ENCODE measurements at regions not wholly inside any gene's neighbourhood (a gene's known extent, or its start where the extent isn't known, plus 50 kb on each side); places are given as distances from the start of the nearest gene placed in this dataset.

- WGBS (ENCODE audit: missing lambda C conversion rate), result 9% methylated on average over 4 of the region's 4 CpGs
- Histone ChIP-seq H3K4me1 (no peaks in the 10 kb centered on the region), H3K4me2 (no peak overlapping the region), H3K9me3 (no peaks in the 10 kb centered on the region), H3K27ac (no peak overlapping the region), H3K4me3 (no peak overlapping the region)
- no peak for DNase-seq (ENCODE audit: low read depth in 1 of 2, low spot score in 1 of 2)
- ATAC-seq, result no peak
- CTCF ChIA-PET, result no interaction called here
- TF ChIP-seq FOSB (CRISPR knock-in tag; IDR thresholded peaks at IDR 0.05), result no peak
- no peak for TF ChIP-seq HOXA7 (CRISPR knock-in tag; IDR thresholded peaks at IDR 0.05)
- no peak for TF ChIP-seq HOXB13 (CRISPR knock-in tag; IDR thresholded peaks at IDR 0.05; ENCODE audit: low read depth)
- no peak for TF ChIP-seq FOSL2 (IDR thresholded peaks at IDR 0.05)
- no peak for TF ChIP-seq FOSL2 (CRISPR knock-in tag; IDR thresholded peaks at IDR 0.05)
- no peak for TF ChIP-seq CEBPB (IDR thresholded peaks at IDR 0.05)
- no peak for TF ChIP-seq POLR2A (IDR thresholded peaks at IDR 0.05; ENCODE audit: low read length)
- TF ChIP-seq, protein P1, sequence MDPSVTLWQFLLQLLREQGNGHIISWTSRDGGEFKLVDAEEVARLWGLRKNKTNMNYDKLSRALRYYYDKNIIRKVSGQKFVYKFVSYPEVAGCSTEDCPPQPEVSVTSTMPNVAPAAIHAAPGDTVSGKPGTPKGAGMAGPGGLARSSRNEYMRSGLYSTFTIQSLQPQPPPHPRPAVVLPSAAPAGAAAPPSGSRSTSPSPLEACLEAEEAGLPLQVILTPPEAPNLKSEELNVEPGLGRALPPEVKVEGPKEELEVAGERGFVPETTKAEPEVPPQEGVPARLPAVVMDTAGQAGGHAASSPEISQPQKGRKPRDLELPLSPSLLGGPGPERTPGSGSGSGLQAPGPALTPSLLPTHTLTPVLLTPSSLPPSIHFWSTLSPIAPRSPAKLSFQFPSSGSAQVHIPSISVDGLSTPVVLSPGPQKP (IDR thresholded peaks at IDR 0.05; ENCODE audit: low read depth, low read length), result no peak
- no peak for TF ChIP-seq E2F6 (IDR thresholded peaks at IDR 0.05; ENCODE audit: borderline replicate concordance, low read depth)
- no peak for TF ChIP-seq KDM1A (IDR thresholded peaks at IDR 0.05; ENCODE audit: low read depth)
- no peak for TF ChIP-seq RFX5 (IDR thresholded peaks at IDR 0.05)
- FAIRE-seq, result no peak
- POLR2A ChIA-PET, result no interaction called here
These were observed 203.1 kb upstream of the MPPED2 start for GRCh38 chr11:30789270-30789669.

DNA sequence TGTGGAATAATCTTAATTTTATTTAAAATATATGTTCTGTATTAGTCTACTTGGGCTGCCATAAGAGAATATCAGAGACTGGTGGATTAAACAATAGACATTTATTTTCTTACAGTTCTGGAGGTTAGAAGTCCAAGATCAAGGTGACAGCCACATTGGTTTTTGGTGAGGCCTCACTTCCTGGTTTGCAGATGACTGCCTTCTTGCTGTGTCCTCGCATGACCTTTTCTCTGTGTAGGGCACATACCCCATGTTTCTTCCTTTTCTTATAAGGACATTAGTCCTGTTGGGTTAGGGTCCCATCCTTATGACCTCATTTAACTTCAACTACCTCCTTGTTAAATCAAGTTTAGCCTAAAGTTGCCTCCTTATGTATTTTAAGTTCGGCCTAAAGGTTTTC, 202.7 kb upstream of the MPPED2 start:
- ChIA-PET POLR2A (no interaction called here), CTCF (no interaction called here)
- H3K4me2 ChIP-seq, result no peak overlapping the region
- no peak overlapping the region for H3K27ac ChIP-seq
- H3K9me3 ChIP-seq, result no peaks in the 10 kb centered on the region
- FAIRE-seq (no peak), DNase-seq (ENCODE audit: low read depth in 1 of 2, low spot score in 1 of 2) (no peak), ATAC-seq (no peak)
- no peak for TF ChIP-seq JUNB (IDR thresholded peaks at IDR 0.05)
- 7% methylated on average over 2 of the region's 2 CpGs for WGBS (ENCODE audit: missing lambda C conversion rate)
- H3K4me3 ChIP-seq, result no peak overlapping the region
- no peaks in the 10 kb centered on the region for H3K4me1 ChIP-seq

GRCh38 chr11:30786256-30787110, 200.3 kb upstream of the MPPED2 start:
- no peak for DNase-seq (ENCODE audit: low read depth in 1 of 2, low spot score in 1 of 2)
- no peak overlapping the region for H3K4me2 ChIP-seq

More at GRCh38 chr11:30786256-30787110, 200.3 kb upstream of the MPPED2 start:
- TF ChIP-seq E2F6 (IDR thresholded peaks at IDR 0.05; ENCODE audit: borderline replicate concordance, low read depth) (no peak), HDAC2 (IDR thresholded peaks at IDR 0.05) (no peak), HOXA7 (CRISPR knock-in tag; IDR thresholded peaks at IDR 0.05) (no peak), BHLHE40 (IDR thresholded peaks at IDR 0.05; ENCODE audit: low read depth, low read length) (no peak), ESRRA (IDR thresholded peaks at IDR 0.05; ENCODE audit: borderline replicate concordance, low read length) (no peak), HEYL (CRISPR knock-in tag; IDR thresholded peaks at IDR 0.05) (no peak), NFE2L2 (conservative IDR thresholded peaks at IDR 0.05; ENCODE audit: low read length) (no peak), GATA3 (IDR thresholded peaks at IDR 0.05; ENCODE audit: borderline replicate concordance) (no peak), FOSL2 (IDR thresholded peaks at IDR 0.05) (no peak), FOSL2 (CRISPR knock-in tag; IDR thresholded peaks at IDR 0.05) (no peak), ZSCAN20 (CRISPR knock-in tag; IDR thresholded peaks at IDR 0.05) (no peak)
- TF ChIP-seq, protein P1 (IDR thresholded peaks at IDR 0.05; ENCODE audit: low read depth, low read length), result no peak
- no peak for ATAC-seq
- H3K9me3 ChIP-seq, result no peaks in the 10 kb centered on the region
- ChIA-PET POLR2A (no interaction called here), CTCF (interaction anchor here (0.6 kb wide), 1 partner anchor 12 kb away, joined by 3 read pairs; no protein-coding TSS in a partner anchor)
- no peak for FAIRE-seq
- H3K4me3 ChIP-seq, result no peak overlapping the region
- H3K4me1 ChIP-seq, result no peaks in the 10 kb centered on the region
- no peak overlapping the region for H3K27ac ChIP-seq
- WGBS (ENCODE audit: missing lambda C conversion rate), result 11% methylated on average over 4 of the region's 4 CpGs
